ENCODE measurements at regions not wholly inside any gene's neighbourhood (a gene's known extent, or its start where the extent isn't known, plus 50 kb on each side); places are given as distances from the start of the nearest gene placed in this dataset.

DNA sequence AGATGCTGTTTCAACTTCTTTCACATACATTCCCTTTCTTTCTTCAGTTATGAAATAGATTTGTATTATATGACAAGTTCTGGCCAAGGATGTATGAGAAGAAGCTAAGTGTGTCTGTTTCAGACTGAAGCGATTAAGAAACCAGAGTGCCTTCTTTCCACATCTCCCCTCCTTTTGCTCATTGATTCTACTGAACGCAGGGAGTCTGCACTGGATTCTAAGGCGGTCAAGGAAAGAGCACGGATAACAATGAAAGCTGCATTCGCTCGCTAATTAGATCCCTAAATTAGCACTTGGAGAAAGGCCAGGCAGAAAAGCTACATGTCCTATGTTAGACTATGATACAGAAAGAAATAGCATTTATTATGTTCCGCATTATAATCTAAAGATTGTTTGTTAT lies 267.7 kb downstream of the HAO1 start:
- Histone ChIP-seq H3K9me3 (no peaks in the 10 kb centered on the region), H3K36me3 (no peaks in the 10 kb centered on the region), H3K27ac (no peak overlapping the region), H3K27me3 (no peaks in the 10 kb centered on the region), H3K4me3 (no peak overlapping the region), H3K4me1 (no peaks in the 10 kb centered on the region)
- intact Hi-C loops (cut with DNase I; ENCODE audit: low total_unique reads): no loop called here
- TF ChIP-seq, protein P1, sequence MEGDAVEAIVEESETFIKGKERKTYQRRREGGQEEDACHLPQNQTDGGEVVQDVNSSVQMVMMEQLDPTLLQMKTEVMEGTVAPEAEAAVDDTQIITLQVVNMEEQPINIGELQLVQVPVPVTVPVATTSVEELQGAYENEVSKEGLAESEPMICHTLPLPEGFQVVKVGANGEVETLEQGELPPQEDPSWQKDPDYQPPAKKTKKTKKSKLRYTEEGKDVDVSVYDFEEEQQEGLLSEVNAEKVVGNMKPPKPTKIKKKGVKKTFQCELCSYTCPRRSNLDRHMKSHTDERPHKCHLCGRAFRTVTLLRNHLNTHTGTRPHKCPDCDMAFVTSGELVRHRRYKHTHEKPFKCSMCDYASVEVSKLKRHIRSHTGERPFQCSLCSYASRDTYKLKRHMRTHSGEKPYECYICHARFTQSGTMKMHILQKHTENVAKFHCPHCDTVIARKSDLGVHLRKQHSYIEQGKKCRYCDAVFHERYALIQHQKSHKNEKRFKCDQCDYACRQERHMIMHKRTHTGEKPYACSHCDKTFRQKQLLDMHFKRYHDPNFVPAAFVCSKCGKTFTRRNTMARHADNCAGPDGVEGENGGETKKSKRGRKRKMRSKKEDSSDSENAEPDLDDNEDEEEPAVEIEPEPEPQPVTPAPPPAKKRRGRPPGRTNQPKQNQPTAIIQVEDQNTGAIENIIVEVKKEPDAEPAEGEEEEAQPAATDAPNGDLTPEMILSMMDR (IDR thresholded peaks at IDR 0.05): no peak
- no peak for DNase-seq

DNA sequence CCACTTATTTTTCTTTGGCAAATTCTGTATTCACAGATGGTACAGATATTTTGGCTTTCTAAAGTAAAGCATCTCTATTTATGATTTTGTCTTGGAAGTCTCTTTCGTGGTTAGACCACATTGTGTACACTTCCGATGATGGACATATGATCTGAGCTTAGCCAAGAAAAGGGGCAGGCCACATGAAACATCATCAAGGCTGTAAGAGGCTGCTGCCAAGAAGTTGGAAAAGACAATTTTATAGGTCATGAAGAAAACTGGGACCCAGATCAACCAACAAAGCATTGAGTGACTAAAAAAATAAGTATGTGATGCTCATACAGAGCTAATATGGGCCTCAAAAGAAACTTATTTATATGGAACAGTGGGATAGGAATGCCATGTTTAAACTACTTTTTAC lies 266.4 kb downstream of the HAO1 start:
- no peak overlapping the region for H3K27ac ChIP-seq
- no peak for DNase-seq
- H3K4me1 ChIP-seq: no peaks in the 10 kb centered on the region
- H3K9me3 ChIP-seq: no peaks in the 10 kb centered on the region
- H3K27me3 ChIP-seq: no peaks in the 10 kb centered on the region
- TF ChIP-seq, protein P1 (IDR thresholded peaks at IDR 0.05): no peak
- intact Hi-C loops (cut with DNase I; ENCODE audit: low total_unique reads): no loop called here
- H3K4me3 ChIP-seq: no peak overlapping the region
- no peaks in the 10 kb centered on the region for H3K36me3 ChIP-seq

DNA sequence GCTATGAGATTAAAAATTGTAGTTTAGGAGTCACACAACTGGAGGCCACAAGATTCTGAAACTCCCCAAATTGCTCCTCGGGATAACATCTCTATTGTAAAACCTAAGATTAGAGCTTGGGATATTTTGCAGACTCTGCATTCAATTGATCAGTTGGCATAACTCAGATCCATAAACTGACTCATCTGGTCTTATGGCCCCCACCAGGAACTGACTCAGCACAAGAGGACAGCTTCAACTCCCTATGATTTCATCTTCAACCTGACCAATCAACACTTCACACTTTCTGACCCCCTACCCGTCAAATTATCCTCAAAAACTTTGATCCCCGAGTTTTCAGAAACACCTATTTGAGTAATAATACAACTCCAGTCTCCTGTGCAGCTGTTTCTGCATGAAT lies 257.3 kb downstream of the HAO1 start:
- Histone ChIP-seq H3K4me3 (no peak overlapping the region), H3K27ac (no peak overlapping the region), H3K27me3 (no peaks in the 10 kb centered on the region), H3K4me1 (no peaks in the 10 kb centered on the region), H3K9me3 (no peaks in the 10 kb centered on the region), H3K36me3 (no peaks in the 10 kb centered on the region)
- no peak for DNase-seq
- intact Hi-C loops (cut with DNase I; ENCODE audit: low total_unique reads): no loop called here
- TF ChIP-seq, protein P1 (IDR thresholded peaks at IDR 0.05): no peak

DNA sequence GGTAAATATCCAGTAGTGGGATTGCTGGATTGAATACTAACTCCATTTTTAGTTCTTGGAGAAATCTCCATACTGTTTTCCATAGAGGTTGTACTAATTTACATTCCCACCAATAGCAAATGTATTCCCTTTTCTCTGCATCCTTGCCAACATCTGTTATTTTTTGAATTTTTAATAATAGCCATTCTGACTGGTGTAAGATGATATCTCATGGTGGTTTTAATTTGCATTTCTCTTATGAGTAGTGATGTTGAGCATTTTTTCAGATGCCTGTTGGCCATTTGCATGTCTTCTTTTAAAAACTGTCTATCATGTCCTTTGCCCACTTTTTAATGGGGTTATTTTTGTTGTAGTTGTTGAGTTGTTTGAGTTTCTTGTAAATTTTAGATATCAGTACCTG lies 253.2 kb downstream of the HAO1 start:
- Histone ChIP-seq H3K4me3 (no peak overlapping the region), H3K4me1 (no peaks in the 10 kb centered on the region), H3K27ac (no peak overlapping the region), H3K9me3 (no peaks in the 10 kb centered on the region), H3K27me3 (no peaks in the 10 kb centered on the region), H3K36me3 (no peaks in the 10 kb centered on the region)
- intact Hi-C loops (cut with DNase I; ENCODE audit: low total_unique reads): no loop called here
- no peak for DNase-seq
- TF ChIP-seq, protein P1 (IDR thresholded peaks at IDR 0.05): no peak

DNA sequence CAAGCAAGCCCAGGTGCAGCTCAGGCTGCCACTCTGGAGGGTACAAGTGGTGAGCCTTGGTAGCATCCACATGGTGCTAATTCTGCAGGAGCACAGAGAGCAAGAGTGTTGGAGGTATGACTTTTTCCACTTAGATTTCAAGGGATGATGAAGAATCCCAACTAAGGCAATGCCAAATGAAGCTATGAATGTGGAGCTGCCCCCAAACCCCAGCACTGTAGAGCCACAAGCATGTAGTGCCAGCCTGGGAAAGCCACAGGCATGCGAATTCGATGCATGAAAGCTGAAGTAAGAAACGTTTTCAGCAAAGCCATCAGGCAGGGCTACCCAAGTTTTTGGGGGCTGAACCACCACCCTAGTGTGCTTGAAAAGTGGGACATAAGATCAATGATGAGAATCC lies 251.1 kb downstream of the HAO1 start:
- Histone ChIP-seq H3K9me3 (no peaks in the 10 kb centered on the region), H3K4me1 (no peaks in the 10 kb centered on the region), H3K36me3 (no peaks in the 10 kb centered on the region), H3K4me3 (no peak overlapping the region), H3K27ac (no peak overlapping the region), H3K27me3 (no peaks in the 10 kb centered on the region)
- intact Hi-C loops (cut with DNase I; ENCODE audit: low total_unique reads): no loop called here
- no peak for DNase-seq
- TF ChIP-seq, protein P1 (IDR thresholded peaks at IDR 0.05): no peak

DNA sequence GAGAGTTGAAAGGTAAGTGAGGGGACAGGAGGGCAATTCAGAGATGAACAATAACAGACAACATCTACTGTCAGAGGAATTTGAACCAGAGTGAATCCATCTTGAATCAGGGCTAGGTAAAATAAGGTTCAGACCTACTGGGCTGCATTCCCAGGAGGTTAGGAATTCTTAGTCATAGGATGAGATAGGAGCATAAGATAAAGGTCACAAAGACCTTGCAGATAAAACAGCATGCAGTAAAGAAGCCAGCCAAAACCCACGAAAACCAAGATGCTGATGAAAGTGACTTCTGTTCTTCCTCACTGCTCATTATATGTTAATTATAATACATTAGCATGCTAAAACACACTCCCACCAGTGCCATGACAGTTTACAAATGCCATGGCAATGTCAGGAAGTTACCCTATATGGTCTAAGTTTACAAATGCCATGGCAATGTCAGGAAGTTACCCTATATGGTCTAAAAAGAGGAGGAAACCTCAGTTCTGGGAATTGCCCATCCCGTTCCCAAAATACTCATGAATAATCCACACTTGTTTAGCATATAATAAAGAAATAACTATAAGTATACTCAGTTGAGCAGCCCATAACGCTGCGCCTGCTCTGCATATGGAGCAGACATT lies 248.5 kb downstream of the HAO1 start:
- intact Hi-C loops (cut with DNase I; ENCODE audit: low total_unique reads): no loop called here
- no peaks in the 10 kb centered on the region for H3K4me1 ChIP-seq
- no peaks in the 10 kb centered on the region for H3K9me3 ChIP-seq
- no peaks in the 10 kb centered on the region for H3K36me3 ChIP-seq
- no peaks in the 10 kb centered on the region for H3K27me3 ChIP-seq
- no peak overlapping the region for H3K27ac ChIP-seq
- TF ChIP-seq, protein P1 (IDR thresholded peaks at IDR 0.05): no peak
- no peak for DNase-seq
- H3K4me3 ChIP-seq: no peak overlapping the region

Data from tibial artery (tissue), 4 donors.